ENCODE measurements at regions not wholly inside any gene's neighbourhood (a gene's known extent, or its start where the extent isn't known, plus 50 kb on each side); places are given as distances from the start of the nearest gene placed in this dataset.
"Not testable (repeated sequence)": the region's sequence is repeated elsewhere in the genome, so short reads cannot be mapped to it uniquely, and the experiment has no call there.

- not testable (repeated sequence) for DNase-seq (ENCODE audit: low spot score)
Measured at GRCh38 chr2:215889240-215889969, 123.9 kb downstream of the MREG start.

- no peak for DNase-seq (ENCODE audit: low spot score)
Measured at GRCh38 chr2:215888680-215889079, 124.7 kb downstream of the MREG start.

DNA sequence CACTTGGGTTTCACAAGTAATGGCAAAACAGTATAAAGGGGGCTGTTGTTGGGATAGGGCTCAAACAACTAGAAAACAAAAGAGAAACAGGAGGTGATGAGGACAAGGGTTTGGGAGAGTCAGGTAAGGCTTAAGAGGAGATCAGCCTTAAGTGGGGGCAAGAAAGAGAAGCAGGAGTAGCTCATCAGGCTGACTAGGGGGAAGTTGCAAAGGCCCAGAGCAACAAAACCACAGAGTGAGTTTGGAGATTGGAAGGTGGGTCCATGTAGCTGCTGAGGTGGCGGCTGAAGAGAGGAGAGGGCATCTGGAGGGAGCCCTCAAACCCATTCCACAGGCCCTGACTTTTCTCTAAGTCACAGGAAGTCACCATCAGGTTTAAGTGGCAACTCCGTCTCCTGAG lies 126.0 kb downstream of the MREG start:
- no peak for DNase-seq (ENCODE audit: low spot score)

- no peak for DNase-seq (ENCODE audit: low spot score)
Measured at GRCh38 chr2:215886022-215886421, 127.3 kb downstream of the MREG start.

DNA sequence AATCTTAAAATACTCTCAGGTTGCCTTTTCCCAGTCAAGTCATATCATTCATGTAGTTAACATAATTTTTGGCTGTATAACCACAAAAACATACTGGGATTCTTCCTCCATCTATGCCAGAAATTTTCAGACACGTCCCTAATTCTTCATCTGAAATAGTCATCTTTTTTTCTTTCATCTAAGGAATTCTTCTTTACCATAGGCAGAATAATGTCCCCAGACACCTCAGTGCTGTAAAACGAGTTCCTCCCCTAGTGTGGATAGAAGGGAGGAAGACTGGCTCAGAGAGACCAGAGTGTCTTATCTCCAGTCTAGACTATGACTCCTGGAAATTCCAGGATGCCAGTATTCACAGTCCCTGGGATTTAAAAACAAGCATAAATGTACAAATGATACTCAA lies 127.8 kb downstream of the MREG start:
- DNase-seq (ENCODE audit: low spot score) = no peak

DNA sequence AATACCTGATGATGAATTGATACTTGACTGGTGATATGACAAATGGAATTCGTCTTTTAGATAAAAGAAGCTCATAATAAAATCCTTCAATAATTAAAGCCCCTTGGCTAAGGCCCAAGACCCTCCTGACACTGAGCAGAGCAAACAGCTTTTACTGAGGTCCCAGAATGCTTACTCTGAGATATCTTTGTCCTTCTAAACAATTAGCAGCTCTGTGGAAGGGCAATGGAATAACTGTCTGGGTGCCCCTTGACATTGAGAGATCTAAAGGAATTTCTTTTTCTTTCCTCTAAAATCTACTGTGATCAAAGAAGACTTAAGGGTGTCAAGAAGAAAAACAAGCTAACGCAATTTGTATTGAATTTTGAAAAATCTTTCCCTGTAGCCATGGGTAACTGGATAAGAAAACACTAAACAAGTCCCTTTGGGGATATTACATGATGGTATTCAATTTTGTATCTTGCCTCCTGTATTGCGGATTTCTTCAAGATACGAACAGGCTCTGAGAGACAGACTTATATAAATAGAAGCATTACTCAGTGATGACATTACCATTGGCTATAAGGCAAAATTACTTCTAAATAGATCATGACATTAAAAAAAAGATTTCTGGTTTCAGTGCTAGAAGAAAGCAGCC lies 128.8 kb downstream of the MREG start:
- no peak for DNase-seq (ENCODE audit: low spot score)

DNA sequence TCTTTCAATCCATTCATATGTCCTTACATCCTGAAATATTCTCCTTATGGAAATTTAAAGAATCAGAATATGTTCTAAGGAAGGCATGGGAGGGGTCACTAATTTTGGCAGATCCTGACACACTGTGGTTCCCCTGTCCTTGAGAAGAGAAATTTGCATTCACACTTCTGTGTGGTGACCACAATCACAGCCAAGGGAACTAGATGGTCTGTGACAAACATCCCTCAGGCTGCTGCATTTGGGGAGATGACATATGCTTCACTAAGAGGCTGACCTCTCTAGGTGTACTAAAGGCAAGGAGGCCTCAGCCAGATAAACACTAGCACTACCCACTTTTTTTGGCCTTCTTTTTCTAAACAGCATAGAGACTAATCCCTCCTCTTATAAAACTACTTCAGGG lies 129.6 kb downstream of the MREG start:
- no peak for DNase-seq (ENCODE audit: low spot score)

- DNase-seq (ENCODE audit: low spot score) = no peak
Measured at GRCh38 chr2:215882689-215883088, 130.7 kb downstream of the MREG start.

DNA sequence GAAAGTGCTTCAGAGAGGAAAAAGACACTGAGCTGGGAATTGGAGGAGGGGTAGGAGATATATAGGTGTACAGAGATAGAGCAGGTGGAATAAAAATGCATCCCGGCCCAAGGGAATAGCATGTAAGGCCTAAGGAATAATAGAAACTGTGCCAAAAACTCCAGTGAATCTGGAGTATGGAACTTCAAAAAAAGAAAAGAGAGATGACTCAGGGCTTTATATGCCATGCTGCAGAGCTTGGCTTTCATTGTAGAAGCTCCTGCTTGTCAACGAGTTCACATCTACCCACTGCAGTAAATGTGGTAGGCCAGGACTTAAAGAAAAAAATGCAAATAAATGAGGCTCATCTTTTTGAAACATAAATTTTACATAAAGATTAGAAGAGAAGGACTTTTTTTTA lies 131.8 kb downstream of the MREG start:
- DNase-seq (ENCODE audit: low spot score) = no peak

DNA sequence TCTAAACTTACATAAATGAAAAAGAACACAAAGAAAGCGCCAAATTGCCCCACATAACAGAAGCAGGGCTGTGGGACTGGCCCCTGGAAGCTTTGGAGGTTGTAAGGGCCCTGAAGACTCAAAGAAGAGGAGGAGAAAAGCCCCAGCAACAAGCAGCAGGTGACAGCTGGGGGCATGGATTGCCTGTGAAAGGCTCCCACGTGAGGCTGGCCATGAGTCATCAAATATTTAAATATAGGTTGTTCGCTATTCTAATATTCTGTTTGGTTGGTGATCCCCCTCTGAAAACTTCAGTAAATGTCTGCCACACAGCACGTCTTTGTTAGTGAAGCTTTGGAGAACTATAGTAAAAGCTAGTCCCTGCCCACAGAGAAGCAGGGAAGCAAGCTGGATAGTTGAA lies 132.4 kb downstream of the MREG start:
- no peak for DNase-seq (ENCODE audit: low spot score)

- DNase-seq (ENCODE audit: low spot score) = no peak
Measured at GRCh38 chr2:215879977-215880940, 133.1 kb downstream of the MREG start.

- DNase-seq (ENCODE audit: low spot score) = no peak
Measured at GRCh38 chr2:215879331-215879730, 134.0 kb downstream of the MREG start.

DNA sequence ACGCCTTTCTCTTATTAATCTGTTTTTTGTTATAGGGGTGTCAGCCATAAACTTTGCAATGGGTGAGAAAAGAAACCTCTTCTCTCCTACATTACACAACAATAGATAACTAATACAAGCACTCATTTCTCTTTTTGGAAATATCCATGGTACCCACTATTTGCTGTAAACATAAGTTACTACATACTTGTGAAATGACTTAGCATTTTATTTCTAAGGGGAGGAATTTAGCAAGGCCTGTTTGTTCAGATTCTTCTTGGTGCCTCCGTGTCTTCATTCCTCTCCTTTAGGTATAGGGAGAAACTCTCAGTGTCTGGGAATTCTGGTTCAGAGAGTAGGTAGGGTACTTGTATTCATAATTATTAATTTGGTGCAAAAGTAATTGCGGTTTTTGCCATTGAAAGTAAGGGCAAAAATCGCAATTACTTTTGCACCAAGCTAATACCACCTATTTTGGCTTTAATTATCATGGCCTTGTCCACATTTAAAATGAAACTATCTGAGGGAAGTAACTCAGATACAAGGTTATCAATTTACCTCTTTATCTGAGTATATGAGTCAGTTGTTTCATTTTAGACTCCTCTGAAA lies 134.8 kb downstream of the MREG start:
- DNase-seq (ENCODE audit: low spot score) = no peak

- no peak for DNase-seq (ENCODE audit: low spot score)
Measured at GRCh38 chr2:215876937-215877238, 136.5 kb downstream of the MREG start.

- no peak for DNase-seq (ENCODE audit: low spot score)
Measured at GRCh38 chr2:215876139-215876936, 137.0 kb downstream of the MREG start.

DNA sequence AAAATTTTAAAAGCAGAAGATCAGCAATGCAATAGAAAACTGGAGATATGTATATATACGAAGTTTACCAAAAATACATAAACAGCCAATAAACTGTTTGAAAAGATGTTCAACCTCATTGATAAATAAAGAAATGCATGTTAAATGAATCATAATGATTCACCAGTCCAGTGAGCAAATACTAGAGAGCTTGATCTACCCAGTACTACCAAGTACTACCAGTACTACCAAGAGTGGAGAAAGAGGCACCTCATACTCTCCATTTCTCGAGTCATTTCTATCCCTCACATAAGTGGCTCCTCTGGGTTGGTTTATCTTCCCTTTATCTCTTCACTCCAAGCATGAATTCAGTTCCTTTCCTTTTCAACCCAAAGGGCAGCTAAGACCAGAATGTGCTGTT lies 138.9 kb downstream of the MREG start:
- DNase-seq (ENCODE audit: low spot score) = no peak

GRCh38 chr2:215870986-215871385 lies 142.4 kb downstream of the MREG start:
- no peak for DNase-seq (ENCODE audit: low spot score)

DNA sequence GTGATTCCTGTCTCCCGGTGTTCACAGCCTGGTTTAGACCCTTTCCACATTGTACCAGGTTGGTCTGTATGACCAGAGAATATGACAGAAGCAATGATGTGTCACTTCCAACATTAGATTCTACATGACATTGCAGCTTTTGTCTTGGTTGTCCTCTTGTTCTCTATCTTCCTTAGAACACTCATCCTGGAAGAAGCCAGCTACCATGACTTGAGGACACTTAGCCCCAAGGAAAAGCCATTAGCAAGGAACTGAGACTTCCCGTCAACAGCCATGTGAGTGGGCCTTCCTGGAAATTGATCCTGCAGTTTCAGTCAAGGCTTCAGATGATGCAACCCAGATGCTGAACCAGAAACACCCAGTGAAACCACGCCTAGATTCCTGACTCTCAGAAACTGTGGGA lies 143.3 kb downstream of the MREG start:
- no peak for DNase-seq (ENCODE audit: low spot score)

- no peak for DNase-seq (ENCODE audit: low spot score)
Measured at GRCh38 chr2:215868846-215869543, 144.4 kb downstream of the MREG start.

- DNase-seq (ENCODE audit: low spot score) = no peak
Measured at GRCh38 chr2:215866606-215867005, 146.7 kb downstream of the MREG start.

DNA sequence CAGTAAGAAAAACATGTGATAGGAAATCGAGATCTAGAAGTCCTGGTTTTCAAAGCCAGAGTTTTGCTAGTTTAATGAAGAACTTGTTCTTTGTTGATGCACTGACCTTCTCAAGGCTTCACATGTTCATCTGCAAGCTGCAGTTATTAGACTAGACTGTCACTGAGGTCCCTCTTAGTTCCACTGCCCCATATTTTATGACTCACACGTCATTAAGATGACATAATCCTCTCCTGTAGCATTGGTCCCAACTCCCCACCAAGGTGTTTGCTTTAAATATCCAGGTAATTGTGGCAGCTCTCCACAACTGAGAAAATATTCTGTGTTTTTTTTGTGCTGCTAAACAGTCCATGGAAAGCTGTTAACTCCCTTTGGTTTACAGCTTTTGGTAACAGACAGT lies 149.7 kb downstream of the MREG start:
- DNase-seq (ENCODE audit: low spot score) = no peak
